ENCODE measurements at regions not wholly inside any gene's neighbourhood (a gene's known extent, or its start where the extent isn't known, plus 50 kb on each side); places are given as distances from the start of the nearest gene placed in this dataset.

- Mint-ChIP-seq H3K4me1 (ENCODE audit: low read depth, unreplicated experiment) (no peaks in the 10 kb centered on the region), H3K27me3 (ENCODE audit: unreplicated experiment) (no peaks in the 10 kb centered on the region), H3K36me3 (ENCODE audit: insufficient read depth, unreplicated experiment) (no peaks in the 10 kb centered on the region), H3K9me3 (ENCODE audit: low read depth, unreplicated experiment) (no peaks in the 10 kb centered on the region), H3K4me3 (ENCODE audit: low read depth, unreplicated experiment) (no peak overlapping the region), H3K27ac (ENCODE audit: unreplicated experiment) (no peak overlapping the region)
- intact Hi-C loops (cut with micrococcal nuclease; ENCODE audit: unreplicated experiment) = no loop called here
- no TSS peak for BruUV-seq (replicated peaks)
- TF ChIP-seq, protein P1, sequence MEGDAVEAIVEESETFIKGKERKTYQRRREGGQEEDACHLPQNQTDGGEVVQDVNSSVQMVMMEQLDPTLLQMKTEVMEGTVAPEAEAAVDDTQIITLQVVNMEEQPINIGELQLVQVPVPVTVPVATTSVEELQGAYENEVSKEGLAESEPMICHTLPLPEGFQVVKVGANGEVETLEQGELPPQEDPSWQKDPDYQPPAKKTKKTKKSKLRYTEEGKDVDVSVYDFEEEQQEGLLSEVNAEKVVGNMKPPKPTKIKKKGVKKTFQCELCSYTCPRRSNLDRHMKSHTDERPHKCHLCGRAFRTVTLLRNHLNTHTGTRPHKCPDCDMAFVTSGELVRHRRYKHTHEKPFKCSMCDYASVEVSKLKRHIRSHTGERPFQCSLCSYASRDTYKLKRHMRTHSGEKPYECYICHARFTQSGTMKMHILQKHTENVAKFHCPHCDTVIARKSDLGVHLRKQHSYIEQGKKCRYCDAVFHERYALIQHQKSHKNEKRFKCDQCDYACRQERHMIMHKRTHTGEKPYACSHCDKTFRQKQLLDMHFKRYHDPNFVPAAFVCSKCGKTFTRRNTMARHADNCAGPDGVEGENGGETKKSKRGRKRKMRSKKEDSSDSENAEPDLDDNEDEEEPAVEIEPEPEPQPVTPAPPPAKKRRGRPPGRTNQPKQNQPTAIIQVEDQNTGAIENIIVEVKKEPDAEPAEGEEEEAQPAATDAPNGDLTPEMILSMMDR (IDR thresholded peaks at IDR 0.05; ENCODE audit: unreplicated experiment) = no peak
- DNase-seq = no peak
- CTCF ChIA-PET = no interaction called here
Observed at GRCh38 chr1:87510540-87510939, 181.9 kb downstream of the LMO4 start.

DNA sequence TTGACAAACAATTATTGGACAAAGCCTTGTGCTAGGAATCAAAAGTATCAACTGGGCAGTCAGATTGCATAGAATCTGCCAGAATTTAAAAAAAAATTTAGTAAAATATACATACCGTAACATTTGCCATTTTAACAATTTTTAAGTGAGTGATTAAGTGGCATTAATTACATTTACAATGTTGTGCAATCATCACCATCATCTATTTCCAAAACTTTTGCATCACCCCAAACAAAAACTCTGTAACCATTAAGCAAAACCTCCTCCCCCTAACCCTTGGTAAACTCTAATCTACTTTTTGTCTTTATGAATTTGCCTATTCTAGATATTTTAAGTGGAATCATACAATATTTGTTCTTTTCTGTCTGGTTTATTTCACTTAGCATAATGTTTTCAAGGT, 182.8 kb downstream of the LMO4 start:
- no peaks in the 10 kb centered on the region for H3K27me3 Mint-ChIP-seq (ENCODE audit: unreplicated experiment)
- TF ChIP-seq, protein P1 (IDR thresholded peaks at IDR 0.05; ENCODE audit: unreplicated experiment) = no peak
- H3K9me3 Mint-ChIP-seq (ENCODE audit: low read depth, unreplicated experiment) = no peaks in the 10 kb centered on the region
- H3K4me3 Mint-ChIP-seq (ENCODE audit: low read depth, unreplicated experiment) = no peak overlapping the region
- no peaks in the 10 kb centered on the region for H3K36me3 Mint-ChIP-seq (ENCODE audit: insufficient read depth, unreplicated experiment)
- no peak for DNase-seq
- H3K4me1 Mint-ChIP-seq (ENCODE audit: low read depth, unreplicated experiment) = no peaks in the 10 kb centered on the region
- no peak overlapping the region for H3K27ac Mint-ChIP-seq (ENCODE audit: unreplicated experiment)
- CTCF ChIA-PET = no interaction called here
- intact Hi-C loops (cut with micrococcal nuclease; ENCODE audit: unreplicated experiment) = no loop called here
- no TSS peak for BruUV-seq (replicated peaks)

DNA sequence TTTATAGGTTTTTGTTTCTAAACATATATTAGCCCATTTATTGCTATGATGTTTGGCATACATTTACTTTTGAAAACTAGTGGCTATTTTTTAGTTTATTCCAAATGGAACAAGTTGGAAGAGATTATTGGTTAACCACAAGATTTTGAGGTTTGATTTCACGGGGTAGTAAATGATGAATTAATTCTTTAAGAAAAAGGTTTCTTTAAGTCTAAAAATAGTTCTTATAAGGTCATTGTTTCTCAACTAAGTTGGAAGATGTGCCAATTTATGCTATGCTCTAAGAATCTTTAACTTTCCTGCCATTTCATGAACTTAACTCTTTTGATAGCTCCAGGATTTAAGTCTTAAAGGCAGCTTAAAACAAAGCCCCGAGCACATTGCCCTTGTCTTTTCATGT, 183.8 kb downstream of the LMO4 start:
- DNase-seq = no peak
- Mint-ChIP-seq H3K4me1 (ENCODE audit: low read depth, unreplicated experiment) (no peaks in the 10 kb centered on the region), H3K9me3 (ENCODE audit: low read depth, unreplicated experiment) (no peaks in the 10 kb centered on the region), H3K36me3 (ENCODE audit: insufficient read depth, unreplicated experiment) (no peaks in the 10 kb centered on the region), H3K27me3 (ENCODE audit: unreplicated experiment) (no peaks in the 10 kb centered on the region), H3K27ac (ENCODE audit: unreplicated experiment) (no peak overlapping the region), H3K4me3 (ENCODE audit: low read depth, unreplicated experiment) (no peak overlapping the region)
- CTCF ChIA-PET = interaction anchor here (0.6 kb wide), 1 partner anchor 603 kb away, joined by 7 read pairs; no protein-coding TSS in a partner anchor
- BruUV-seq (replicated peaks) = no TSS peak
- intact Hi-C loops (cut with micrococcal nuclease; ENCODE audit: unreplicated experiment) = no loop called here
- TF ChIP-seq, protein P1 (IDR thresholded peaks at IDR 0.05; ENCODE audit: unreplicated experiment) = no peak

DNA sequence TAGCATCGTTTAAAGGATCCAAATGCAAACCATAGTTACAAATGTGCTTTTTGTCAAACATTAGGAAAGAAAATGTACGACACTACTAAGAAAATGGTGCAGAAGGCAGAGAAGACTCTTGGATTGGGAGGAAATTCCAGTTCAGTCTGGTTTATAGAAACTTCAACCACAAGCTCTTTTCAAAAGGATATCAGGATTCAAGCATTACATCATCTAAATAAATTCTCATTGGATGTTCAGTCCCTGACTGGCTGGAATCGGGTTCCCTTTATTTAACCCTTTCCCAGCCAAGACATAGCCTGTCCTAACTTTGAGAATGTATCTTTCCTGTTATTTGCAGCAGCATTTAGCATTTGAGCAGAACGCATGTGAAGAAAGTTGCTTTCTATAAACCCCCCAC, 184.6 kb downstream of the LMO4 start:
- no peak for DNase-seq
- no peaks in the 10 kb centered on the region for H3K4me1 Mint-ChIP-seq (ENCODE audit: low read depth, unreplicated experiment)
- TF ChIP-seq, protein P1 (IDR thresholded peaks at IDR 0.05; ENCODE audit: unreplicated experiment) = no peak
- intact Hi-C loops (cut with micrococcal nuclease; ENCODE audit: unreplicated experiment) = no loop called here
- no peaks in the 10 kb centered on the region for H3K36me3 Mint-ChIP-seq (ENCODE audit: insufficient read depth, unreplicated experiment)
- CTCF ChIA-PET = no interaction called here
- no TSS peak for BruUV-seq (replicated peaks)
- H3K27ac Mint-ChIP-seq (ENCODE audit: unreplicated experiment) = no peak overlapping the region
- H3K9me3 Mint-ChIP-seq (ENCODE audit: low read depth, unreplicated experiment) = no peaks in the 10 kb centered on the region
- H3K4me3 Mint-ChIP-seq (ENCODE audit: low read depth, unreplicated experiment) = no peak overlapping the region
- H3K27me3 Mint-ChIP-seq (ENCODE audit: unreplicated experiment) = no peaks in the 10 kb centered on the region
